SKM-1 (cell line): ENCODE measurements at regions not wholly inside any gene's neighbourhood (a gene's known extent, or its start where the extent isn't known, plus 50 kb on each side); places are given as distances from the start of the nearest gene placed in this dataset.

ENCODE experiments used
- DNase-seq: peaks from one replicate; lab custom pipeline; 2025; ENCODE audit not compliant: unreplicated experiment; lab: John Stamatoyannopoulos, UW

GRCh38 chr6:164010441-164011103 is 596.1 kb downstream of the QKI start:
- no peak for DNase-seq

GRCh38 chr6:164008902-164009301 is 594.4 kb downstream of the QKI start:
- DNase-seq: no peak

GRCh38 chr6:164007881-164008280 is 593.4 kb downstream of the QKI start:
- no peak for DNase-seq

- no peak for DNase-seq
These were observed 591.9 kb downstream of the QKI start for GRCh38 chr6:164006459-164006858.

GRCh38 chr6:164005004-164005711 is 590.6 kb downstream of the QKI start:
- DNase-seq: no peak

GRCh38 chr6:164000276-164000675 is 585.8 kb downstream of the QKI start:
- DNase-seq: no peak

GRCh38 chr6:163999475-164000125 is 585.1 kb downstream of the QKI start:
- no peak for DNase-seq

- DNase-seq: no peak
These were observed 584.0 kb downstream of the QKI start for GRCh38 chr6:163998496-163998895.

- no peak for DNase-seq
These were observed 582.0 kb downstream of the QKI start for GRCh38 chr6:163996491-163996890.

- DNase-seq: no peak
These were observed 580.0 kb downstream of the QKI start for GRCh38 chr6:163994566-163994965.

- no peak for DNase-seq
These were observed 578.2 kb downstream of the QKI start for GRCh38 chr6:163992701-163993100.

GRCh38 chr6:163992056-163992455 is 577.5 kb downstream of the QKI start:
- no peak for DNase-seq

- no peak for DNase-seq
These were observed 576.8 kb downstream of the QKI start for GRCh38 chr6:163991321-163991720.

GRCh38 chr6:163986313-163986712 is 571.8 kb downstream of the QKI start:
- no peak for DNase-seq

- no peak for DNase-seq
These were observed 571.2 kb downstream of the QKI start for GRCh38 chr6:163985710-163986109.

GRCh38 chr6:163985040-163985439 is 570.5 kb downstream of the QKI start:
- DNase-seq: no peak

- no peak for DNase-seq
These were observed 569.8 kb downstream of the QKI start for GRCh38 chr6:163984124-163984936.

- no peak for DNase-seq
These were observed 569.2 kb downstream of the QKI start for GRCh38 chr6:163983679-163984078.

GRCh38 chr6:163974322-163974721 is 559.8 kb downstream of the QKI start:
- no peak for DNase-seq

GRCh38 chr6:163971841-163972838 is 557.6 kb downstream of the QKI start:
- DNase-seq: no peak
